Stromal cell of bone marrow (primary cell): ENCODE measurements at regions not wholly inside any gene's neighbourhood (a gene's known extent, or its start where the extent isn't known, plus 50 kb on each side); places are given as distances from the start of the nearest gene placed in this dataset.
"Not testable (repeated sequence)": the region's sequence is repeated elsewhere in the genome, so short reads cannot be mapped to it uniquely, and the experiment has no call there.

Source experiments
- DNase-seq: peaks from one replicate; pipeline ENCODE4 v3.0.0-alpha.2; 2012; ENCODE audit warnings: low read depth

- no peak for DNase-seq
These were observed 1103.5 kb downstream of the STIM2 start for GRCh38 chr4:27964095-27964494.

GRCh38 chr4:27966664-27967063, 1106.0 kb downstream of the STIM2 start:
- DNase-seq: no peak

GRCh38 chr4:27973056-27973455, 1112.4 kb downstream of the STIM2 start:
- DNase-seq: no peak

- DNase-seq: no peak
These were observed 1113.1 kb downstream of the STIM2 start for GRCh38 chr4:27973700-27974099.

GRCh38 chr4:27974339-27974738, 1113.7 kb downstream of the STIM2 start:
- DNase-seq: no peak

GRCh38 chr4:27974881-27975280, 1114.2 kb downstream of the STIM2 start:
- DNase-seq: not testable (repeated sequence)

- not testable (repeated sequence) for DNase-seq
These were observed 1117.9 kb downstream of the STIM2 start for GRCh38 chr4:27978427-27979109.

- no peak for DNase-seq
These were observed 1124.9 kb downstream of the STIM2 start for GRCh38 chr4:27985522-27985921.

- no peak for DNase-seq
These were observed 1125.8 kb downstream of the STIM2 start for GRCh38 chr4:27986476-27986875.

- DNase-seq: no peak
These were observed 1141.1 kb downstream of the STIM2 start for GRCh38 chr4:28001698-28002097.

- no peak for DNase-seq
These were observed 1143.9 kb downstream of the STIM2 start for GRCh38 chr4:28004520-28004919.

GRCh38 chr4:28006021-28006420, 1145.4 kb downstream of the STIM2 start:
- no peak for DNase-seq

GRCh38 chr4:28007693-28008092, 1147.1 kb downstream of the STIM2 start:
- DNase-seq: no peak

- no peak for DNase-seq
These were observed 1148.9 kb downstream of the STIM2 start for GRCh38 chr4:28009541-28009940.

GRCh38 chr4:28010577-28011240, 1150.1 kb downstream of the STIM2 start:
- peak; percentile 4 for DNase-seq

- no peak for DNase-seq
These were observed 1153.8 kb downstream of the STIM2 start for GRCh38 chr4:28014469-28014868.

GRCh38 chr4:28015996-28016395, 1155.4 kb downstream of the STIM2 start:
- no peak for DNase-seq

- not testable (repeated sequence) for DNase-seq
These were observed 1177.6 kb downstream of the STIM2 start for GRCh38 chr4:28038253-28038652.

- no peak for DNase-seq
These were observed 1201.9 kb downstream of the STIM2 start for GRCh38 chr4:28062562-28062961.

- DNase-seq: no peak
These were observed 1213.4 kb downstream of the STIM2 start for GRCh38 chr4:28073860-28074555.

GRCh38 chr4:28075401-28075956, 1214.8 kb downstream of the STIM2 start:
- DNase-seq: no peak

GRCh38 chr4:28077203-28077602, 1216.6 kb downstream of the STIM2 start:
- DNase-seq: not testable (repeated sequence)
